ENCODE measurements at regions not wholly inside any gene's neighbourhood (a gene's known extent, or its start where the extent isn't known, plus 50 kb on each side); places are given as distances from the start of the nearest gene placed in this dataset.

DNA sequence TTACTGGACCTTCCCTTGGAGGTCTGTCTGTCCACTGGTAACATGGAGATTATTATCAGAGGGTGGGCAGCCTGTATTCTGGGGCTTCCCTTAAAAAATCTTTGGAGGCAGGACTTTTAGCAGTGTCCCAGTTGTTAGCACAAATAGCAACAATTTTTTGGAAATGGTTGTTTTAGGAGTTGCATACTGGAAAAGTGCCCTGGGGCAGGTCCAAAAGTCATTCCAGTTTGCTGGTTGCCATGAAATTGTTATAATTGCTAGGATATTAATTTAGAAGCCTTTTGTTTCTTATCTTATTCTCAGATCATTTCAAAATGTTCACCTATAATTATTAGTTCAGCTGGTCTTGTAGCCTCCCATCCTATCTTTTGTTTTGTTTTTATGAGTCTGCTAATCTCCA, 71.0 kb downstream of the PTGS2 start:
- TF ChIP-seq, protein P1, sequence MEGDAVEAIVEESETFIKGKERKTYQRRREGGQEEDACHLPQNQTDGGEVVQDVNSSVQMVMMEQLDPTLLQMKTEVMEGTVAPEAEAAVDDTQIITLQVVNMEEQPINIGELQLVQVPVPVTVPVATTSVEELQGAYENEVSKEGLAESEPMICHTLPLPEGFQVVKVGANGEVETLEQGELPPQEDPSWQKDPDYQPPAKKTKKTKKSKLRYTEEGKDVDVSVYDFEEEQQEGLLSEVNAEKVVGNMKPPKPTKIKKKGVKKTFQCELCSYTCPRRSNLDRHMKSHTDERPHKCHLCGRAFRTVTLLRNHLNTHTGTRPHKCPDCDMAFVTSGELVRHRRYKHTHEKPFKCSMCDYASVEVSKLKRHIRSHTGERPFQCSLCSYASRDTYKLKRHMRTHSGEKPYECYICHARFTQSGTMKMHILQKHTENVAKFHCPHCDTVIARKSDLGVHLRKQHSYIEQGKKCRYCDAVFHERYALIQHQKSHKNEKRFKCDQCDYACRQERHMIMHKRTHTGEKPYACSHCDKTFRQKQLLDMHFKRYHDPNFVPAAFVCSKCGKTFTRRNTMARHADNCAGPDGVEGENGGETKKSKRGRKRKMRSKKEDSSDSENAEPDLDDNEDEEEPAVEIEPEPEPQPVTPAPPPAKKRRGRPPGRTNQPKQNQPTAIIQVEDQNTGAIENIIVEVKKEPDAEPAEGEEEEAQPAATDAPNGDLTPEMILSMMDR (IDR thresholded peaks at IDR 0.05; ENCODE audit: control extremely low read depth, extremely low read depth, low read depth, missing control alignments), result no peak
- no peak for DNase-seq (ENCODE audit: extremely low spot score)
- ChIA-PET CTCF (no interaction called here), POLR2A (no interaction called here)

- POLR2A ChIA-PET, result no interaction called here
- CTCF ChIA-PET, result interaction anchor here (0.6 to 2.4 kb wide), 9 partner anchors 8 to 389 kb away, joined by 3 to 10 read pairs (median 4); no protein-coding TSS in a partner anchor
- peak; percentile 32 for DNase-seq (ENCODE audit: extremely low spot score)
- TF ChIP-seq, protein P1 (IDR thresholded peaks at IDR 0.05; ENCODE audit: control extremely low read depth, extremely low read depth, low read depth, missing control alignments), result peak; percentile 62
Measured at GRCh38 chr1:186605762-186606350, 74.4 kb downstream of the PTGS2 start.

DNA sequence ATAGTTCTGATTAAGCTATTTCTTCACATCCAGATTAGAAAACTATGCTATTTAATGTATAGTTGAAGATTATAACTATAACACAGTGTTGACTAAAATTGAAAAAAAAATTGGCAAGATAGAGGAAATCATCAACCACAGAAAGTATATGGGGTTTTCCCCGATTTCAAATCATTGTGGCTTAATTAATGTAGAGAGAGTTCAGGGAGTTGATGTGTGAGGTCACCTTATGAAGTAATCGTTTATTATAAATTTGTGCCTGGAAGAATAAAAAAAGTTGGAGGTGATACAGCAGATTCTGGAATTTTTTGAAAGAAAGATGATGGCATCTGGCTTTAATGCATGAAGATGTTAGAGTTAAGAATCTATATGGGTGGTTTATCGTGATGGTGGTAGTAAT, 84.3 kb downstream of the PTGS2 start:
- DNase-seq (ENCODE audit: extremely low spot score), result no peak
- ChIA-PET CTCF (interaction anchor here (1.1 to 1.3 kb wide), 2 partner anchors 9 to 15 kb away, joined by 3 to 4 read pairs; no protein-coding TSS in a partner anchor), POLR2A (no interaction called here)
- TF ChIP-seq, protein P1 (IDR thresholded peaks at IDR 0.05; ENCODE audit: control extremely low read depth, extremely low read depth, low read depth, missing control alignments), result no peak

DNA sequence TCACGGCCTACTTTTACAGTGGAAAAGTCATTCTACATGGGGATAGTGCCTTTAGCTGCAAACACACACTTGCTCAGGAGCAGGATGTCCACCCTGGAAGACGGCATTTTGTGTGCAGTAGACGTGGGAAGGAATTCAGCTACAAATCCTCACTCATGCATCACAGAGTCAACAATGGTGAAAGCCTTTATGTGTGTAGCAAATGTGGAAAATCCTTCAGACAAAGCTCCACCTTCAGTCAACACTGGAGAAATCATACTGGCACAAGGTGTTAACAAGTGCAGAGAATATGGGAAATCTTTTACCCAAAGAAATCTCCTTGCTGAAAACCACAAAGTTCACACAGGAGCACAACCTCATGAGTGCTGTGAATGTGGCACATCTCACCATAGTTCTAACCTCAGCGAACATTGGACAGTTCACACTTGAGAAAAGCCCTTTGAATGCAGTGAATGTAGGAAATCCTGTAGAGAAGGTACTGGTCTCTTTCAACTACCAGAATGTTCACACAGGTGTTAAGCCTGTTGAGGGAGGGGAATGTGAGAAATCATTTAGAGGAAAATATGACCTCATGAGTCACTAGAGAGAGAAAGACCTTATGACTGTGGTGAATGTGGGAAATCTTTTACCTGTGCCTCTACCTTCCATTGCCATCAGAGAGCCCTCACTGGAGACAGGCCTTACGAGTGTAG, 101.8 kb downstream of the PTGS2 start:
- DNase-seq (ENCODE audit: extremely low spot score), result no peak
- CTCF ChIA-PET, result interaction anchor here (1.5 kb wide), 1 partner anchor 9 kb away, joined by 7 read pairs; no protein-coding TSS in a partner anchor
- POLR2A ChIA-PET, result no interaction called here
- TF ChIP-seq, protein P1 (IDR thresholded peaks at IDR 0.05; ENCODE audit: control extremely low read depth, extremely low read depth, low read depth, missing control alignments), result no peak

DNA sequence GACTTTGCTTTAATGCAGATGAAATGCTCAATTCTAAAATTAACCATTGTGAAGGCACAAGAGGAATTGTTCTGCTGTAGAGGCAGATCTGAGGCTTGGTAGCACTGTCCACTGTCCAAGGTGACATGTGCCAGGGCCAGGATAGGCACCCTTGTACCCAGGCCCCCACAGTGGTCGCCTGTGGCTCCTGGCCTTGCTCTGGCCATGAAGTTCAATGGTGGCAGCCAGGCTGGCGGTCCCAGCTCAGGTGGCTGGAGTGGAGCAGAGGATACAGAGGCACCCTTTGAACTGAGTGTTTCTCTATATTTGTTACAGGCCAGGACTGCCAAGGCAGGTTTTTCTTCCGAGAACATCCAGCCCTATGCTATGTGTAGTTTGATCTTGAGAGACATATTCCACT, 102.6 kb downstream of the PTGS2 start:
- DNase-seq (ENCODE audit: extremely low spot score), result no peak
- ChIA-PET POLR2A (no interaction called here), CTCF (interaction anchor here (1.5 kb wide), 1 partner anchor 8 kb away, joined by 7 read pairs; no protein-coding TSS in a partner anchor)
- TF ChIP-seq, protein P1 (IDR thresholded peaks at IDR 0.05; ENCODE audit: control extremely low read depth, extremely low read depth, low read depth, missing control alignments), result no peak

DNA sequence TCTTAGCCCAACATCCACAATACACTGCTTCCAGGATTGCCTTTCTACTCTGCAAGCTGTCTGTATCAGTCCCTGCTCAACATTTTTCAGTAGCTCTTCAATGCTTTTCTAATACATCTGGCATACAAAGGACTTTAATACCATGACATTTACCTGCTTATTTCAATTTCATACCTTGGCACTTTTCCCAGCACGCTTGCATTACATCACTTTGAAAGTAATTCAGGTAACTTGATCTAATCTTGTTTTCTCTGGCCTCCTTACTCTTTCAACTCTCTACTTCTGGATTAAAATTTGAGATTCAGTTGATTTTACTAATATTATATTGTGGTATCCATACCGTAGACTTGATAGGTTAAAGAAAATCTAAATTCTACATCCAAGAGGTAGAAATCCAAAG, 103.0 kb downstream of the PTGS2 start:
- ChIA-PET CTCF (interaction anchor here (0.9 to 1.1 kb wide), 2 partner anchors 12 to 62 kb away, joined by 4 read pairs; no protein-coding TSS in a partner anchor), POLR2A (no interaction called here)
- TF ChIP-seq, protein P1 (IDR thresholded peaks at IDR 0.05; ENCODE audit: control extremely low read depth, extremely low read depth, low read depth, missing control alignments), result no peak

More for the DNA sequence above, 103.0 kb downstream of the PTGS2 start:
- no peak for DNase-seq (ENCODE audit: extremely low spot score)

All from GM10248 (cell line).